ENCODE measurements at regions not wholly inside any gene's neighbourhood (a gene's known extent, or its start where the extent isn't known, plus 50 kb on each side); places are given as distances from the start of the nearest gene placed in this dataset.

GRCh38 chr2:46836295-46837111 lies 79.1 kb downstream of the MCFD2 start:
- 33% methylated on average over 11 of the region's 12 CpGs for WGBS (ENCODE audit: insufficient coverage)
- no peak for TF ChIP-seq EZH2 (IDR thresholded peaks at IDR 0.05; ENCODE audit: borderline replicate concordance, insufficient read depth, low read depth, low read length, poor library complexity, severe bottlenecking)
- no peak for TF ChIP-seq CTCF (IDR thresholded peaks at IDR 0.05)
- H3K79me2 ChIP-seq (ENCODE audit: control insufficient read depth, insufficient read depth, low read length): no peaks in the 10 kb centered on the region
- peaks cover 2% of the 10 kb centered on the region for H3K4me1 Mint-ChIP-seq
- no peaks in the 10 kb centered on the region for H3K36me3 ChIP-seq (replicated peaks in 1 of 2; ENCODE audit: control extremely low read depth in 1 of 2, control insufficient read depth in 1 of 2, extremely low read depth in 1 of 2, insufficient read depth in 2 of 2, low read length in 1 of 2)
- ChIA-PET CTCF (no interaction called here), POLR2A (no interaction called here)
- no peak overlapping the region for H2AFZ ChIP-seq (ENCODE audit: insufficient read depth, low read depth, low read length, poor library complexity, severe bottlenecking)
- H3K4me3 ChIP-seq (ENCODE audit: control extremely low read depth in 1 of 5, extremely low read depth in 1 of 5, insufficient read depth in 1 of 5, low read depth in 2 of 5, low read length in 4 of 5): no peak overlapping the region
- H3K27ac ChIP-seq (ENCODE audit: low read length in 2 of 2): no peak overlapping the region
- ATAC-seq (ENCODE audit: low read depth) (no peak), DNase-seq (no peak)
- peaks cover 0 to 3% (median 2%) of the 10 kb centered on the region in 3 donors for H3K9me3 ChIP-seq (ENCODE audit: control extremely low read depth in 1 of 3, control insufficient read depth in 2 of 3, insufficient read depth in 1 of 3, low read length in 2 of 3)
- H3K9me3 Mint-ChIP-seq (ENCODE audit: insufficient read depth): no peaks in the 10 kb centered on the region
- peaks cover under 1 to 1% of the 10 kb centered on the region in 2 donors for H3K4me1 ChIP-seq (ENCODE audit: control insufficient read depth in 2 of 2, insufficient read depth in 2 of 2, low read length in 2 of 2)
- intact Hi-C loops (cut with micrococcal nuclease): no loop called here
- H3K27me3 Mint-ChIP-seq: peaks cover 5% of the 10 kb centered on the region
- H3K27me3 ChIP-seq (replicated peaks in 1 of 4; ENCODE audit: control extremely low read depth in 1 of 4, control insufficient read depth in 3 of 4, insufficient read depth in 4 of 4, low read length in 3 of 4): no peaks in the 10 kb centered on the region
- H3K4me2 ChIP-seq (replicated peaks; ENCODE audit: low read depth, low read length, poor library complexity, severe bottlenecking): no peak overlapping the region
- no peaks in the 10 kb centered on the region for H4K20me1 ChIP-seq (ENCODE audit: control insufficient read depth, insufficient read depth, low read length, poor library complexity, severe bottlenecking)
- H3K9ac ChIP-seq (ENCODE audit: low read length): no peak overlapping the region
- H3K27ac Mint-ChIP-seq: no peak overlapping the region
- no peak overlapping the region for H3K4me3 Mint-ChIP-seq

GRCh38 chr2:46835520-46835919 lies 80.1 kb downstream of the MCFD2 start:
- no peak overlapping the region for H3K27ac ChIP-seq (ENCODE audit: low read length in 2 of 2)
- ChIA-PET POLR2A (no interaction called here), CTCF (no interaction called here)
- H3K4me3 Mint-ChIP-seq: no peak overlapping the region
- no peak for ATAC-seq (ENCODE audit: low read depth)
- no peak for DNase-seq
- no peaks in the 10 kb centered on the region for H3K36me3 ChIP-seq (replicated peaks in 1 of 2; ENCODE audit: control extremely low read depth in 1 of 2, control insufficient read depth in 1 of 2, extremely low read depth in 1 of 2, insufficient read depth in 2 of 2, low read length in 1 of 2)
- no peaks in the 10 kb centered on the region for H3K9me3 Mint-ChIP-seq (ENCODE audit: insufficient read depth)
- no peak overlapping the region for H3K4me2 ChIP-seq (replicated peaks; ENCODE audit: low read depth, low read length, poor library complexity, severe bottlenecking)
- no peaks in the 10 kb centered on the region for H4K20me1 ChIP-seq (ENCODE audit: control insufficient read depth, insufficient read depth, low read length, poor library complexity, severe bottlenecking)
- H3K27me3 ChIP-seq (replicated peaks in 1 of 4; ENCODE audit: control extremely low read depth in 1 of 4, control insufficient read depth in 3 of 4, insufficient read depth in 4 of 4, low read length in 3 of 4): no peaks in the 10 kb centered on the region
- H3K4me3 ChIP-seq (ENCODE audit: control extremely low read depth in 1 of 5, extremely low read depth in 1 of 5, insufficient read depth in 1 of 5, low read depth in 2 of 5, low read length in 4 of 5): no peak overlapping the region
- TF ChIP-seq CTCF (IDR thresholded peaks at IDR 0.05): no peak
- no peak for TF ChIP-seq EZH2 (IDR thresholded peaks at IDR 0.05; ENCODE audit: borderline replicate concordance, insufficient read depth, low read depth, low read length, poor library complexity, severe bottlenecking)
- WGBS (ENCODE audit: insufficient coverage): 94% methylated on average over 5 of the region's 6 CpGs
- H2AFZ ChIP-seq (ENCODE audit: insufficient read depth, low read depth, low read length, poor library complexity, severe bottlenecking): no peak overlapping the region
- no peaks in the 10 kb centered on the region for H3K79me2 ChIP-seq (ENCODE audit: control insufficient read depth, insufficient read depth, low read length)
- H3K9me3 ChIP-seq (ENCODE audit: control extremely low read depth in 1 of 3, control insufficient read depth in 2 of 3, insufficient read depth in 1 of 3, low read length in 2 of 3): peaks cover 0 to 3% (median 2%) of the 10 kb centered on the region in 3 donors
- no peak overlapping the region for H3K9ac ChIP-seq (ENCODE audit: low read length)
- H3K4me1 ChIP-seq (ENCODE audit: control insufficient read depth in 2 of 2, insufficient read depth in 2 of 2, low read length in 2 of 2): no peaks in the 10 kb centered on the region
- intact Hi-C loops (cut with micrococcal nuclease): no loop called here
- peaks cover 7% of the 10 kb centered on the region for H3K27me3 Mint-ChIP-seq
- H3K27ac Mint-ChIP-seq: no peak overlapping the region
- H3K4me1 Mint-ChIP-seq: no peaks in the 10 kb centered on the region
